ENCODE measurements at regions not wholly inside any gene's neighbourhood (a gene's known extent, or its start where the extent isn't known, plus 50 kb on each side); places are given as distances from the start of the nearest gene placed in this dataset.

DNA sequence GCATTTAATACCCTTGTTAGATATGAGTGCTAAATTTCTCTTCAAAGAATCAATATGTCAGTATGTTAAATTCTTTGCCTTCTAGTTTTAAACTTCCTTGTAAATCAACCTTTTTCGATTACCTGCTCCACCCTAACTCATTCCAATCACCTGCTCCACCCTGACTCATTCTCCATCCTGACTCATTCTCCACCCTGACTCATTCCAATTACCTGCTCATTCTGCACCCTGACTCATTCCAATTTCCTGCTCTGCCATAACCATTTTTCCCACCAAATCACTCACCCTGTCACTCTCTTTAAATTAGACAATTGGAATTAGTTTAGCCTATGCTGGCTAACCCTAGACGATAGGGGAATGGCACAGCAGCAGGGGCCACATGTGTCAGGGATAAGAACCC, 519.5 kb upstream of the LRRC4C start:
- WGBS (ENCODE audit: insufficient coverage) = 74% methylated on average over 2 of the region's 2 CpGs
- H3K4me1 ChIP-seq (ENCODE audit: control insufficient read depth, insufficient read depth, low read length) = no peaks in the 10 kb centered on the region
- H3K4me1 Mint-ChIP-seq = no peaks in the 10 kb centered on the region
- ATAC-seq (no peak), DNase-seq (no peak)
- H3K27me3 Mint-ChIP-seq (ENCODE audit: low read depth in 2 of 2) = no peaks in the 10 kb centered on the region
- peaks cover 8 to 13% of the 10 kb centered on the region in 2 donors for H3K9me3 Mint-ChIP-seq
- peaks cover 5% of the 10 kb centered on the region for H3K9me3 ChIP-seq (ENCODE audit: control insufficient read depth, insufficient read depth, low read length)
- intact Hi-C loops (cut with micrococcal nuclease) = no loop called here
- H3K4me3 ChIP-seq (ENCODE audit: low read length) = no peak overlapping the region
- H3K27me3 ChIP-seq (ENCODE audit: control insufficient read depth, insufficient read depth, low read length) = no peaks in the 10 kb centered on the region
- no peak overlapping the region for H3K27ac ChIP-seq (ENCODE audit: low read length)
- H3K36me3 Mint-ChIP-seq = no peaks in the 10 kb centered on the region
- H3K27ac Mint-ChIP-seq = no peak overlapping the region
- TF ChIP-seq, protein P1, sequence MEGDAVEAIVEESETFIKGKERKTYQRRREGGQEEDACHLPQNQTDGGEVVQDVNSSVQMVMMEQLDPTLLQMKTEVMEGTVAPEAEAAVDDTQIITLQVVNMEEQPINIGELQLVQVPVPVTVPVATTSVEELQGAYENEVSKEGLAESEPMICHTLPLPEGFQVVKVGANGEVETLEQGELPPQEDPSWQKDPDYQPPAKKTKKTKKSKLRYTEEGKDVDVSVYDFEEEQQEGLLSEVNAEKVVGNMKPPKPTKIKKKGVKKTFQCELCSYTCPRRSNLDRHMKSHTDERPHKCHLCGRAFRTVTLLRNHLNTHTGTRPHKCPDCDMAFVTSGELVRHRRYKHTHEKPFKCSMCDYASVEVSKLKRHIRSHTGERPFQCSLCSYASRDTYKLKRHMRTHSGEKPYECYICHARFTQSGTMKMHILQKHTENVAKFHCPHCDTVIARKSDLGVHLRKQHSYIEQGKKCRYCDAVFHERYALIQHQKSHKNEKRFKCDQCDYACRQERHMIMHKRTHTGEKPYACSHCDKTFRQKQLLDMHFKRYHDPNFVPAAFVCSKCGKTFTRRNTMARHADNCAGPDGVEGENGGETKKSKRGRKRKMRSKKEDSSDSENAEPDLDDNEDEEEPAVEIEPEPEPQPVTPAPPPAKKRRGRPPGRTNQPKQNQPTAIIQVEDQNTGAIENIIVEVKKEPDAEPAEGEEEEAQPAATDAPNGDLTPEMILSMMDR (IDR thresholded peaks at IDR 0.05) = no peak
- H3K4me3 Mint-ChIP-seq = no peak overlapping the region
- H3K36me3 ChIP-seq (ENCODE audit: control insufficient read depth, insufficient read depth, low read length) = no peaks in the 10 kb centered on the region

DNA sequence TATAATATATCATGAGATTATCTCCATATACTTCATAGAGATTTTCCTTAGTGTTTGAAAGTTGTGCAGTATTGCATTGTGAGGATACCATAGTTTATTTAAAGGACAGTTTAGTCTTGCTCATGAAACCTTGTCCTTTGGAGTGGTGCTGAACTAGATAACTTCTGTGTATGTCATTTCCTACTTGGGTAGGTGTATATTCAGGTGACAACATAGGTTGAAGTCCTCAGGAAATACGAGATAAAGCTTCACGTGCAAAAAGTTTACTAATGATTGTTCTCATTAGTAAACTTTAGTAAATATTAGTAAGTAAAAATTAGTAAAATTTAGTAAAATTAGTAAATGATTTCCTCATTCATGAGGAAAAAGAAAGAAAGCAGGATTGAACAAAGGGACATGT, 521.3 kb upstream of the LRRC4C start:
- no peak overlapping the region for H3K27ac Mint-ChIP-seq
- Histone ChIP-seq H3K36me3 (ENCODE audit: control insufficient read depth, insufficient read depth, low read length) (no peaks in the 10 kb centered on the region), H3K27ac (ENCODE audit: low read length) (no peak overlapping the region), H3K27me3 (ENCODE audit: control insufficient read depth, insufficient read depth, low read length) (no peaks in the 10 kb centered on the region), H3K9me3 (ENCODE audit: control insufficient read depth, insufficient read depth, low read length) (peaks cover 7% of the 10 kb centered on the region), H3K4me1 (ENCODE audit: control insufficient read depth, insufficient read depth, low read length) (no peaks in the 10 kb centered on the region), H3K4me3 (ENCODE audit: low read length) (no peak overlapping the region)
- H3K36me3 Mint-ChIP-seq = no peaks in the 10 kb centered on the region
- ATAC-seq (no peak), DNase-seq (no peak)
- TF ChIP-seq, protein P1 (IDR thresholded peaks at IDR 0.05) = no peak
- H3K4me1 Mint-ChIP-seq = no peaks in the 10 kb centered on the region
- peaks cover 10 to 16% of the 10 kb centered on the region in 2 donors for H3K9me3 Mint-ChIP-seq
- WGBS (ENCODE audit: insufficient coverage) = no CpG with 5 or more reads among the region's 2 CpGs
- no peak overlapping the region for H3K4me3 Mint-ChIP-seq
- intact Hi-C loops (cut with micrococcal nuclease) = no loop called here
- H3K27me3 Mint-ChIP-seq (ENCODE audit: low read depth in 2 of 2) = no peaks in the 10 kb centered on the region

DNA sequence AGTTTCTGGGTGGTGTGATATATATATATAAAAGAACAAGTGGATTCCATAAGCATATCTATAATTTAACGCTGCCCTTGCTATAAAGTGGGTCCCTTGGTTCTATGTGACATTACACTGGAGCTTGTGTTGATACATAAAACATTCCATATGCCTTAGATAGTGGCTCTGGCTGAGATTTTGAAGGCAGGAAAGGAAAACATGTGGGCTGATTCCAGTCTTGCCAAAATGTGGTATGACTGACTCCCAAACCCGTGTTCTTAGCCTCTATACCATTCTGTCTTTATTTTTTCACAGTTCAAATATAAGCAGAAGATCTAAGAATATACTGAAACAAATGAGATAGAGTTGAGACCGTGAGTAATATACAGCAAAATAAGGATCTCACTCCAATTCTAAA, 522.8 kb upstream of the LRRC4C start:
- H3K27me3 Mint-ChIP-seq (ENCODE audit: low read depth in 2 of 2) = no peaks in the 10 kb centered on the region
- H3K27ac ChIP-seq (ENCODE audit: low read length) = no peak overlapping the region
- H3K4me3 Mint-ChIP-seq = no peak overlapping the region
- H3K9me3 ChIP-seq (ENCODE audit: control insufficient read depth, insufficient read depth, low read length) = peaks cover 11% of the 10 kb centered on the region
- H3K36me3 Mint-ChIP-seq = no peaks in the 10 kb centered on the region
- H3K9me3 Mint-ChIP-seq = peaks cover 10 to 13% of the 10 kb centered on the region in 2 donors
- no peaks in the 10 kb centered on the region for H3K27me3 ChIP-seq (ENCODE audit: control insufficient read depth, insufficient read depth, low read length)
- no peaks in the 10 kb centered on the region for H3K4me1 Mint-ChIP-seq
- DNase-seq = no peak
- TF ChIP-seq, protein P1 (IDR thresholded peaks at IDR 0.05) = no peak
- no peak overlapping the region for H3K27ac Mint-ChIP-seq
- no peak overlapping the region for H3K4me3 ChIP-seq (ENCODE audit: low read length)
- intact Hi-C loops (cut with micrococcal nuclease) = no loop called here
- no peak for ATAC-seq
- no peaks in the 10 kb centered on the region for H3K36me3 ChIP-seq (ENCODE audit: control insufficient read depth, insufficient read depth, low read length)
- no CpG with 5 or more reads among the region's 3 CpGs for WGBS (ENCODE audit: insufficient coverage)
- H3K4me1 ChIP-seq (ENCODE audit: control insufficient read depth, insufficient read depth, low read length) = no peaks in the 10 kb centered on the region

DNA sequence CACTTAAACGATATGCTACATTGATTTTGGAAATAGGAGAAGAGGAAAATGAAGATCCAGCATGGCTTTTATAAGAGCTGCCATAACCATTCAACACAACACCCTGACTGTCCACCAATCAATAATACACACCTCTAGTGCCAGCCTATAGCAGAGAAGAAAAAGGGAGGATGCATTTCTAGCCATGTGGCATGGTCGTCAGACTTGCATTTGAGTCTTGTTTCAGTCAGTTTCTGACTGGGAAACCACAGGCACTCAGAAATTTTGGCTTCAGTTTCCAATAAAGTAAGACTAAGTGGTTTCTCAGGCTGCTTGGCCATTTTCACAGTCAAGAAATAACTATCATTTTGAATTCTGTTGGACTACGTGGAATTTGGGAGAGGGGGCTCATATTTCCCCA, 523.5 kb upstream of the LRRC4C start:
- ATAC-seq = no peak
- TF ChIP-seq, protein P1 (IDR thresholded peaks at IDR 0.05) = no peak
- Histone ChIP-seq H3K4me1 (ENCODE audit: control insufficient read depth, insufficient read depth, low read length) (no peaks in the 10 kb centered on the region), H3K27me3 (ENCODE audit: control insufficient read depth, insufficient read depth, low read length) (no peaks in the 10 kb centered on the region), H3K27ac (ENCODE audit: low read length) (no peak overlapping the region), H3K9me3 (ENCODE audit: control insufficient read depth, insufficient read depth, low read length) (peaks cover 11% of the 10 kb centered on the region), H3K36me3 (ENCODE audit: control insufficient read depth, insufficient read depth, low read length) (no peaks in the 10 kb centered on the region), H3K4me3 (ENCODE audit: low read length) (no peak overlapping the region)
- no peak for DNase-seq
- Mint-ChIP-seq H3K36me3 (peaks cover 5% of the 10 kb centered on the region), H3K9me3 (peaks cover 12 to 14% of the 10 kb centered on the region in 2 donors), H3K4me1 (no peaks in the 10 kb centered on the region), H3K27ac (no peak overlapping the region), H3K4me3 (no peak overlapping the region), H3K27me3 (ENCODE audit: low read depth in 2 of 2) (no peaks in the 10 kb centered on the region)
- WGBS (ENCODE audit: insufficient coverage) = 92% methylated on average over 2 of the region's 3 CpGs
- intact Hi-C loops (cut with micrococcal nuclease) = no loop called here

Measured in natural killer cell (primary cell).